ENCODE measurements at regions not wholly inside any gene's neighbourhood (a gene's known extent, or its start where the extent isn't known, plus 50 kb on each side); places are given as distances from the start of the nearest gene placed in this dataset.

DNA sequence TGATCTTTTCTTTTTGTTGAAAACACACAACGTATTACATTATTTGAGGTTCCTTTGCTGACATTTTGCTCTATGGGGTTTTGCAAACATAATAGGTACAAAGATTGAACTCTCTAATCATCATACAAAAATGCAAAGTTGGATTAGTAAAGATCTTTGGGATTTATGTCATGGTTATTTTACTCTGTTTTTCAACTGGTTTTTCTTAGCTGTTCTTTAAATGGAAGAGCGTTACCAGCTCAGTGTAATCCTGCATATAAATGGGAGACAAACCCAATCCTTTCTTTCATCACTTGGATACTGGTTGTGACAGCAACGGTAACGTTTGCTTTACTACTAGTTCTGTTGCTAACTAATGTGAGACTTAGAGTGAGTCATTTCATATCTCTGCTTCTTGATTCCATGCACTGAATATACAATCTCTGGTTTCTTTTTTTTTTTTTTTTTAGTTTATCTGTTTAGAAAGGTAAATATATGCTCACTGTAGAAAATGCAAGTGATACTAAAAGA is 104.9 kb upstream of the NOVA1 start:
- TF ChIP-seq MYC (IDR thresholded peaks at IDR 0.05; ENCODE audit: low read depth, low read length) (no peak), POLR2A (IDR thresholded peaks at IDR 0.05; ENCODE audit: extremely low read depth, insufficient read length) (no peak)
- TF ChIP-seq, protein P1, sequence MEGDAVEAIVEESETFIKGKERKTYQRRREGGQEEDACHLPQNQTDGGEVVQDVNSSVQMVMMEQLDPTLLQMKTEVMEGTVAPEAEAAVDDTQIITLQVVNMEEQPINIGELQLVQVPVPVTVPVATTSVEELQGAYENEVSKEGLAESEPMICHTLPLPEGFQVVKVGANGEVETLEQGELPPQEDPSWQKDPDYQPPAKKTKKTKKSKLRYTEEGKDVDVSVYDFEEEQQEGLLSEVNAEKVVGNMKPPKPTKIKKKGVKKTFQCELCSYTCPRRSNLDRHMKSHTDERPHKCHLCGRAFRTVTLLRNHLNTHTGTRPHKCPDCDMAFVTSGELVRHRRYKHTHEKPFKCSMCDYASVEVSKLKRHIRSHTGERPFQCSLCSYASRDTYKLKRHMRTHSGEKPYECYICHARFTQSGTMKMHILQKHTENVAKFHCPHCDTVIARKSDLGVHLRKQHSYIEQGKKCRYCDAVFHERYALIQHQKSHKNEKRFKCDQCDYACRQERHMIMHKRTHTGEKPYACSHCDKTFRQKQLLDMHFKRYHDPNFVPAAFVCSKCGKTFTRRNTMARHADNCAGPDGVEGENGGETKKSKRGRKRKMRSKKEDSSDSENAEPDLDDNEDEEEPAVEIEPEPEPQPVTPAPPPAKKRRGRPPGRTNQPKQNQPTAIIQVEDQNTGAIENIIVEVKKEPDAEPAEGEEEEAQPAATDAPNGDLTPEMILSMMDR (IDR thresholded peaks at IDR 0.05; ENCODE audit: low read depth, low read length), result no peak
- TF ChIP-seq, protein P2, sequence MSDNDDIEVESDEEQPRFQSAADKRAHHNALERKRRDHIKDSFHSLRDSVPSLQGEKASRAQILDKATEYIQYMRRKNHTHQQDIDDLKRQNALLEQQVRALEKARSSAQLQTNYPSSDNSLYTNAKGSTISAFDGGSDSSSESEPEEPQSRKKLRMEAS (IDR thresholded peaks at IDR 0.05; ENCODE audit: low read depth, low read length), result no peak
- H3K4me3 ChIP-seq (ENCODE audit: low read depth, low read length), result no peak overlapping the region
- no peak for DNase-seq (ENCODE audit: low read depth)

DNA sequence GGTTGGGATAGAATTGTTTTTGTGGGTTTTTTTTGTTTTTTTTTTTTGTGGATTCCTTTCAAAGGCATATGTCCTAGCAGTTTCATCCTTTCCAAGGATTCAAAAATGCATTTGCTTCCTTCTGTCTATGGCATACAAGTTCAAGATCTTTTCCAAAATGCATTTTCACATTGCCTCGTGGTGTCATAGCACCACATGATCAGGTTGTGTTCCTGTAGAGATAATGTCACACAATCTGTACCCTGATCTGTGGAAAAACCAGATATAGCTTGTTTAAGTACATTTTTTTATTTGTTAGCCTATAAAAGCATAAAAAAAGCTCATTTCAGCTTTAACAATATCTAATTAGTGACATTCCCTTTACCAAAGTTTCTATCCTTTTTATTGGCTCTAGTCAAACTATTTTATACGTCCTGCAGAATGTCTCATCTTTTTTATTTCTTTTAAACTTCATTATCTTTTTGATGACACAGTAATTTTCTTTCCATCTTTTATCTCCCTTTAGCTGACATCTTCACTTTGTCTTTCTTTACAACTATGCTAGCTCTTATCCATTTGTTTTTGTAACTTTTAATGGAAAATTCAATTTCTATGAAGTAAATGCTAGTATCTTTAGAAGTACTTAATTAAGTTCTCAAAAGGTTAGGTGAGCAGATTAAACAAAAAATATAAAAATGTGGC is 106.0 kb upstream of the NOVA1 start:
- no peak overlapping the region for H3K4me3 ChIP-seq (ENCODE audit: low read depth, low read length)
- TF ChIP-seq, protein P1 (IDR thresholded peaks at IDR 0.05; ENCODE audit: low read depth, low read length), result no peak
- TF ChIP-seq POLR2A (IDR thresholded peaks at IDR 0.05; ENCODE audit: extremely low read depth, insufficient read length) (no peak), MYC (IDR thresholded peaks at IDR 0.05; ENCODE audit: low read depth, low read length) (no peak)
- TF ChIP-seq, protein P2 (IDR thresholded peaks at IDR 0.05; ENCODE audit: low read depth, low read length), result no peak
- no peak for DNase-seq (ENCODE audit: low read depth)

DNA sequence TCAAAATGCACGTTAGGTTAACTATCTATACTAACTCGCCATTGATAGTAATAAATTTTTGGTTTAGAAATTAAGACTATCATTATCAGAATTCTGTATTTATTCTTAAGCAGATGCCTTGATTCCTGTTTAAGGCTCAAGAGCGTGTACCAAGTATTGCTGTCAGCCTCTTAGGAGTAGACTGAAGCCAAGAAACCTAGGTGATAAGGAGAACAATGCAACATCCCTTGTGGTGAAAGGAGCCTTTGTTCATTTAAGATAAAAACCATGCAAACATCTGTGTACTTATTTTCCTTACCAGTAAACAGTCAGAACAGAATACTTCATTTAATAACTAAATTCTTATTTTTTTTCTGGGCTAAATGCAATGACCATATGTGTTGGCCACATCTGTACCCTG is 109.4 kb upstream of the NOVA1 start:
- no peak for TF ChIP-seq POLR2A (IDR thresholded peaks at IDR 0.05; ENCODE audit: extremely low read depth, insufficient read length)
- no peak for TF ChIP-seq MYC (IDR thresholded peaks at IDR 0.05; ENCODE audit: low read depth, low read length)
- H3K4me3 ChIP-seq (ENCODE audit: low read depth, low read length), result no peak overlapping the region
- DNase-seq (ENCODE audit: low read depth), result no peak

DNA sequence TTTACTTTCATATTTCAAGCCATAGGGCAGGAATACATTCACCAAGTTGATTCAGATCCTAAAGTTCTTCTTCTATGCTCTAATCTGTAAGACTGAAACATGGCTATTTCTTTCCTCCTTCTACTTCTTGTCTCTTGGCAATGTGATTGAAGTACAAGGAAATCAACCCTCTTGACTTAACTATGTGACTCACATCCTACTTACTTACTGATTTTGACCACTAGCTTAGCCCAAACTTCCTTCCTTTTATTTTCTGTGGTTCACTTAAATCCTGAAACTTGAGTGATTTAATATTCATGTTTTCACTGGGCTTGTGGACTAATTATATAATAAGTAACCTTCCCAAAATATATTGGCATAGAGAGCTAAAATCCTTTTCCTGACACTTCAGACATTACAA is 111.2 kb upstream of the NOVA1 start:
- H3K4me3 ChIP-seq (ENCODE audit: low read depth, low read length), result no peak overlapping the region
- peak; percentile 14 for DNase-seq (ENCODE audit: low read depth)
- TF ChIP-seq MYC (IDR thresholded peaks at IDR 0.05; ENCODE audit: low read depth, low read length) (no peak), POLR2A (IDR thresholded peaks at IDR 0.05; ENCODE audit: extremely low read depth, insufficient read length) (no peak)
- TF ChIP-seq, protein P1 (IDR thresholded peaks at IDR 0.05; ENCODE audit: low read depth, low read length), result no peak
- TF ChIP-seq, protein P2 (IDR thresholded peaks at IDR 0.05; ENCODE audit: low read depth, low read length), result no peak

DNA sequence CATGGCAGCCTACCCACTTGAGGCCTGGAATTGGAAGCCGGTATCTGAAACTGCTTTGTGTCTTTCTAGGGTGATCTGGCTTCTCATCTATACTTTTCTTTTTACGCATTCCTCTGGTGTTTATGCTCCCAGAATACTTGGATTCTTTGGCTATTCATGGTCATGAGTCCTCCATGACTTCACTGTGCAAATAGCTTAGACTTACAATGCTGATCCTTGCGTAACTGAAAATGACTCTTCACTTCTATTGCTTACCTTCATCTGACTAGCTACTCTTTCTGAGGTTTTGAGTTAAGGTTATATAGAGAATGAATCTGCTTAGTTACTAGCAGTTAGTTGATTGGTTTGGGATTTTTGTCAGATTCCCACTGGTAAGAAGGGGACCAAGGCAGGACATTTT is 121.7 kb upstream of the NOVA1 start:
- DNase-seq (ENCODE audit: low read depth), result no peak
- H3K4me3 ChIP-seq (ENCODE audit: low read depth, low read length), result no peak overlapping the region

DNA sequence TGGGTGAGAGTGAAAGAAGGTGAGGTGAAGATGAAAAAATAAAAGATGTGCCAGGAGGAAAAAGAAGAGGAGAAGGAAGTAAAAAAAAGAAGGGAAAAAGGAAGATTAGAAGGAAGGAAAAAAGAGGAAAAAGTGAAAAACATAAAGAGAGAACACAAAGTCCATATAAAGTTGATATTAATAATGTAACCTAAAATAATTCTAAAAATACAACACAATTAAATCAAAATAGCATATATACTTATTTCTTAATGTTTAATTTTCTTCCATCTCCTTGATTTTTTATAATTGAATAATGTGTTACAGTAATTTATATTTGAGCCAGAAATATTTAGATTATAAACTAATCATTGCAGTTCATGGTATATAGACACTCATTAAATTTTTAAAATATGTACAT is 124.4 kb upstream of the NOVA1 start:
- TF ChIP-seq, protein P1 (IDR thresholded peaks at IDR 0.05; ENCODE audit: low read depth, low read length), result no peak
- TF ChIP-seq MYC (IDR thresholded peaks at IDR 0.05; ENCODE audit: low read depth, low read length) (no peak), POLR2A (IDR thresholded peaks at IDR 0.05; ENCODE audit: extremely low read depth, insufficient read length) (no peak)
- TF ChIP-seq, protein P2 (IDR thresholded peaks at IDR 0.05; ENCODE audit: low read depth, low read length), result no peak
- H3K4me3 ChIP-seq (ENCODE audit: low read depth, low read length), result no peak overlapping the region
- DNase-seq (ENCODE audit: low read depth), result no peak

More for the DNA sequence above, 121.7 kb upstream of the NOVA1 start:
- TF ChIP-seq, protein P2 (IDR thresholded peaks at IDR 0.05; ENCODE audit: low read depth, low read length), result no peak
- TF ChIP-seq MYC (IDR thresholded peaks at IDR 0.05; ENCODE audit: low read depth, low read length), result no peak
- TF ChIP-seq, protein P1 (IDR thresholded peaks at IDR 0.05; ENCODE audit: low read depth, low read length), result no peak
- no peak for TF ChIP-seq POLR2A (IDR thresholded peaks at IDR 0.05; ENCODE audit: extremely low read depth, insufficient read length)
